ENCODE measurements at regions not wholly inside any gene's neighbourhood (a gene's known extent, or its start where the extent isn't known, plus 50 kb on each side); places are given as distances from the start of the nearest gene placed in this dataset.
"Not testable (repeated sequence)": the region's sequence is repeated elsewhere in the genome, so short reads cannot be mapped to it uniquely, and the experiment has no call there.

- CTCF ChIA-PET; H3K14ac ChIP-seq (replicated peaks; ENCODE audit: low read depth, low read length); DNase-seq; H4K91ac ChIP-seq (ENCODE audit: insufficient read depth, low read depth, low read length); H3K9ac ChIP-seq (ENCODE audit: low read depth, low read length); H2BK15ac ChIP-seq (ENCODE audit: low read depth, low read length); H3K23ac ChIP-seq (ENCODE audit: low read depth, low read length); intact Hi-C loops (cut with micrococcal nuclease); H3K9me3 ChIP-seq (ENCODE audit: control insufficient read depth, insufficient read depth, low read length); H3K79me1 ChIP-seq (ENCODE audit: low read depth in 1 of 2, low read length in 2 of 2); H4K8ac ChIP-seq (ENCODE audit: low read depth in 2 of 2, low read length in 2 of 2); H2AK5ac ChIP-seq (ENCODE audit: low read depth, low read length); H2BK120ac ChIP-seq (ENCODE audit: low read depth, low read length); H2BK5ac ChIP-seq (ENCODE audit: low read depth, low read length, poor library complexity, severe bottlenecking); H3K4me1 ChIP-seq (ENCODE audit: control insufficient read depth, insufficient read depth, low read length); H3K4me2 ChIP-seq (ENCODE audit: low read depth, low read length); H3K56ac ChIP-seq (ENCODE audit: extremely low read depth, insufficient read depth, low read length); BruUV-seq (replicated peaks); H3K36me3 ChIP-seq (ENCODE audit: control insufficient read depth, insufficient read depth, low read length); H4K5ac ChIP-seq (ENCODE audit: low read depth, low read length); H2AFZ ChIP-seq (replicated peaks; ENCODE audit: low read length, poor library complexity); dilution Hi-C loops (cut with HindIII; ENCODE audit: low sequenced_read_pairs, unreplicated experiment); H3K4ac ChIP-seq (ENCODE audit: low read depth, low read length); H3K18ac ChIP-seq (ENCODE audit: low read depth, low read length); POLR2A ChIA-PET (ENCODE audit: unreplicated experiment); in situ Hi-C loops (cut with MboI; ENCODE audit: low sequenced_read_pairs); H3K27me3 ChIP-seq (ENCODE audit: control insufficient read depth, insufficient read depth, low read length); H3K4me3 ChIP-seq (ENCODE audit: insufficient read depth, low read depth, low read length); H2AK9ac ChIP-seq (replicated peaks; ENCODE audit: low read depth, low read length, poor library complexity); ATAC-seq (ENCODE audit: low read depth); H3K9me1 ChIP-seq (ENCODE audit: insufficient read depth, low read length); H4K20me1 ChIP-seq (ENCODE audit: insufficient read depth, low read length); H3K27ac ChIP-seq (ENCODE audit: insufficient read depth, low read length); H2BK20ac ChIP-seq (ENCODE audit: low read depth, low read length): not testable (repeated sequence)
- WGBS, 2 experiments (ENCODE audit: extremely low coverage in 2 of 2, insufficient read length in 1 of 2), result 83% methylated on average over 8 of the region's 32 CpGs; no CpG with 5 or more reads in 1 of the 2 experiments
These were observed 855.0 kb upstream of the SLC35B3 start for GRCh38 chr6:9290342-9290741.
